GM21723 (cell line): ENCODE measurements at regions not wholly inside any gene's neighbourhood (a gene's known extent, or its start where the extent isn't known, plus 50 kb on each side); places are given as distances from the start of the nearest gene placed in this dataset.

ENCODE experiments used
- ATAC-seq: cut with Tn5 transposase; IDR thresholded peaks from one replicate; pipeline ENCODE4 v1.9.1; 2021; ENCODE audit warnings: mild to moderate bottlenecking, moderate library complexity; ENCODE audit not compliant: unreplicated experiment

DNA sequence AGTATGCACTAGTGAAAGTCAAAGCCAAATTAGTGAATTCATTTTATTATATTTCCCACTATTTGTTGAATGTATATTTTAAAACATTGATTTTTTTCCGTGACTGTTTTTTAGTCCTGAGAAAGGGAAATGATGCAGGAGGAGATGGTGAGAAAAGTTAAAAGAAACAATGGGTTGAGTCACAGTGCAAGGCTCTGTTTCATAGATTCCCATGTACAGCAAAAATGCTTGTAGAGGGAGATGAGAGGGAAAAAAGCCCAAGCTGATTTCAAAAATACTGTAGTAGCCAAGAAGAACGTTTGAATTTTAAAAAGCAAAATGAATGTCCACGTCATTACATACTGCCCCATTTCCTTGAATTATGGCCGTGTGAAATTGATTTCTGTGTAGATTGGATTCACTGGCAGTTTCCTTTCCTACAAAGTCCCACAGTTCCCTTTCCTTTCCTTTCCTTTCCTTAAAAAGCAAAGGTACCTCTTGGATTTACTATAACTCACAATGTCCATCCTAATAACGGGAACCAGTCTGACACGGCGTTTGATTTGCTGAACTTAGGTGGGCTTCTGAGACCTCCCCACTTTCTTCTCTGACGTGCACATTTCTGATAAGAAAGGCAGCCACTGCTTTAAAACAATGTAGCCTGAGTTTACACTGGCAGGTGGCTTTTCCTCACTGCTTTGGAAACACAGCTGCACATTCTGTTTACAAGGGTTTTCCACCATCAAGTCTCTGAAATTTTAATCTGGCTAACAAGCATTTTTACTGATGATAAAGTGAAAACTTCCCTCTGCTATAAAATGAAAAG lies 63.7 kb downstream of the SPCS3 start:
- ATAC-seq, result no peak

DNA sequence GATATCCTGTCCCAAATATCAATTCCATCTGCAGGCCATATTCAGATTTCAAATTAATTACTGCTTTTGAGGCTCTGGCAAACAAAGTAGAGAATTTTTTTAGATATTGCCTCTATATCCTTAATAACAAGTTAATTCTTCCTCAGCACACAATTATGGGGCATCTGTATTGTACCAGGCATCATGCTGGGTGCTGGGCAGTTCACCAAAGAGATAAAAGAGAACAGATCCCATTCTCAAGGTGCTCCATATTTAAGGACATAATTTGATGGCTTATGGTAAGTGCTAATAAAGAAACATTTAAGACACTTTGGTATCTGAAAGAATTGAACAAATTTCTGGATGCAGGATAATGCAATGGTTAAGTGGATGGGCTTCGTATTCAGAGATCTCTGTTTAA lies 65.8 kb downstream of the SPCS3 start:
- ATAC-seq, result no peak

DNA sequence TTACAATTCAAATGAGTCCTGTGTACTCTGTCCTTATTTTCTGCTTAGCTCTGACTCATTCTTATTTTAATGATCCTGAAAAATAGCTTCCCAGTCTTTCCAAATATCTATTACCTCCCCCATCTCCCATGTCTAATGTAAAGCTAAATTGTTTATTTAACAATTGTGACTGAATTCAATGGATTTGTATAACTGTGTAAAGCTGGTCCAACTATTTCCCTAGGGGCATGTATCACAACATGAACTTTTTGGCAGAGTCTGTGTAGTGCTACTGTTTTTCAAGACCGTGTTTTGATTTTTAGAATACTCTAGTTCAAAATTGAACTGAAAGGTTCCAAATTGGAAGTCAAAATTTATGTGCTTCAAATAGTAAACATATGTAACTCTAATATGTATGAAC lies 67.8 kb downstream of the SPCS3 start:
- ATAC-seq, result no peak

- no peak for ATAC-seq
Observed at GRCh38 chr4:176393306-176394013, 73.7 kb downstream of the SPCS3 start.

GRCh38 chr4:176400816-176401461 lies 81.2 kb downstream of the SPCS3 start:
- no peak for ATAC-seq

- ATAC-seq, result no peak
Observed at GRCh38 chr4:176404621-176405020, 84.9 kb downstream of the SPCS3 start.

- ATAC-seq, result no peak
Observed at GRCh38 chr4:176406297-176406696, 86.5 kb downstream of the SPCS3 start.

DNA sequence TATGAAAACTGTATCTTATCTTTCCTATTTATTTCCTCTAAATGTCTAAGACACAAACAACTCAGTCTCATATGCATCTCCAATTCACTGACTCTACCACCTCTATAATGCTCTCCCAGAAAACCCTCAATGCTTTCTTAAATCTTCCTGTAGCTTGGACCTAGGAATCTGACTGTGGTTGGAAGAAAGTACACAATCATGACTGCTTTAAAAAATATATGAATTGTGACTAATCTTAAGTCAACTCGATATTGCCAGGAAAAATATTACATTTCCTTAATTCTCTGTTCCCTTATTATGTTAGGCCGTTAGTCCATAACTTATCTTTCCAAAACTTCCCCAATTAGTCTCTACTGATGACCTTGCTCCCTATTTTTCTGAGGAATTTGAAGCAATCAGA lies 87.0 kb downstream of the SPCS3 start:
- ATAC-seq, result no peak

- no peak for ATAC-seq
Observed at GRCh38 chr4:176409627-176410026, 89.9 kb downstream of the SPCS3 start.

GRCh38 chr4:176413171-176413570 lies 93.4 kb downstream of the SPCS3 start:
- ATAC-seq, result peak; percentile 89

DNA sequence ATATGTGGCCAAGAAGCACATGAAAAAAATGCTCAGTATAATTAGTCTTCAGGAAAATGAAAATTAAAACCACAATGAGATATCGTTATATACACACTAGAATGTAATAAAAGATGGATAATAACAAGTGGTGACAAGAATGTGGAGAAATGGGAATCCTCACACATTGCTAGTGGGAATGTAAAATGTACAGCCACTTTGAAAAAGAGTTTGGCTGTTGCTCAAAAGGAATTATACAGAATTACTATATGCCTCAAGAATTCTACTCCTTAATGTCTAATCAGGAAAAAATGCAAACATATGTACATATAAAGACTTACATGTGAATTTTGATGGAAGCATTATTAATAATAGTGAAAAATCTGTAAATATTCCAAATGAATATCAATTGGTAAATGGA lies 102.2 kb downstream of the SPCS3 start:
- ATAC-seq, result no peak

DNA sequence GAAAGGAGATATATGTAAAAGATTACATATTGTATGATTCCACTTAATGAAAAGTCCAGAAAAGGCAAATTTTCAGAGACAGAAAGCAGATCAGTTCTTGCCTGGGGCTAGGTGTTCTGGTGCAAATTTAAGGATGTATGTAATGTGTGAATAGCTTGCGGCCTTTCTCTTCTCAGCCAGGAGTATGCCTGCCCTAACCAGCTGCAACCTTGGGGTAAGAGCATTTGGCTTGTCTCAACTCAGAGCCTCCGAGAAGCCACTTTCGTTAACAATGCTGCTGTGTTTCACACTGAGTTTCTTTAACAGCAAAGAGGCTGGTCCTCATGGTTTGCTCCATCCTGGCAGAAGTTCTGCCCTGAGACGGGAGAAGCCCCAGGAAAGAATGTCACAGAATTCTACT lies 102.7 kb downstream of the SPCS3 start:
- no peak for ATAC-seq

- ATAC-seq, result no peak
Observed at GRCh38 chr4:176425035-176425434, 105.3 kb downstream of the SPCS3 start.

DNA sequence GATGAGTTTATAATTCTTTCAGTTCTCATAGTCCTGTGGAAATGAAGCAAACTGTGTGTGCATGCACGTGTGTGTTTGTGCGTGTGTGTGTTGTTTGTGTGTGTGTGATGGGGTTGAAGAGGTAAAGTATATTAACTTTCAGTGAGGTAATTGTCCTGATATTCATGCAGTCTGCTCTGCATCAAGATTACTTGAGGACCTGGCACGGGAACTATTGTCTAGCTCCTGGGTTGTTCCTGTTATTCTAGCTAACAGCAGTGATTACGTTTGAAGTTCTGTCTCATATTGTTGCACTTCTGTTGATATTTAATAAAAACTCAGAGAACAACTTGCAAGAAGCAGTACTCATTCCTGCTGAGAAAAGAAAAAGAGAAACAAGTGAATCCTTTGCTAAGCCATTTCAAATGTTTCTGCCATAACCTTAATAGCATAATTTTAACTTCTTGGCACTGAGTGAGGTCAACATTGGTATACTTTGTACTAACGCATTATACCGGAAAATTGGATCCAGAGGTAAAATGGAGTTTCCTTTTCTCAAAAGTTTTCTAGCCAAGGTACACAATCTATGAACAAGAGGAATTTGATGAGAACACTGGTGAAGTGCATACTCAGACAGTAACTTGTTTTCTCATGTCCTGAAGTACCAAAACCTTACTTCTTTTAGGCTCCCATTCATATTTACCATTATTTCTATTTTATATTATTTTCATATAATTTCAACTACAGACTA lies 113.2 kb downstream of the SPCS3 start:
- ATAC-seq, result no peak

DNA sequence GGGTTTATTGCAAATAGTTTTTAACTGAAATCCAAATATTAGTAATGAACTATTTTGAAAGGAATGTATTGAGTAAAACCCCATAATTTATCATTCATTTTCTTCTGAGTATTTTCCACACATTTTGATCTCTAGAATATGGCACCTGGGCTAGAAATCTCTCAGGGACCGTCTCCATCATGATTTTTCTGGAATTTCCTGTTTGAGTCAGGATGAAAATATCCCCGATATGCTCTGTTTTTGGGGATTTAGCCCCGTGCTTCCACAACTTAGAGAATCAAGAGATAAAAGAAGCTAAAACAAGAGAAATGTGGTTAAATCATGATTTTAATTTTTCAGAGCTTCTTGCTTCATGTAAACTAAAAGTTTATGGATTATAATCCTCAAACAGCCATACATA lies 114.2 kb downstream of the SPCS3 start:
- ATAC-seq, result no peak

- ATAC-seq, result no peak
Observed at GRCh38 chr4:176435901-176436292, 116.1 kb downstream of the SPCS3 start.

DNA sequence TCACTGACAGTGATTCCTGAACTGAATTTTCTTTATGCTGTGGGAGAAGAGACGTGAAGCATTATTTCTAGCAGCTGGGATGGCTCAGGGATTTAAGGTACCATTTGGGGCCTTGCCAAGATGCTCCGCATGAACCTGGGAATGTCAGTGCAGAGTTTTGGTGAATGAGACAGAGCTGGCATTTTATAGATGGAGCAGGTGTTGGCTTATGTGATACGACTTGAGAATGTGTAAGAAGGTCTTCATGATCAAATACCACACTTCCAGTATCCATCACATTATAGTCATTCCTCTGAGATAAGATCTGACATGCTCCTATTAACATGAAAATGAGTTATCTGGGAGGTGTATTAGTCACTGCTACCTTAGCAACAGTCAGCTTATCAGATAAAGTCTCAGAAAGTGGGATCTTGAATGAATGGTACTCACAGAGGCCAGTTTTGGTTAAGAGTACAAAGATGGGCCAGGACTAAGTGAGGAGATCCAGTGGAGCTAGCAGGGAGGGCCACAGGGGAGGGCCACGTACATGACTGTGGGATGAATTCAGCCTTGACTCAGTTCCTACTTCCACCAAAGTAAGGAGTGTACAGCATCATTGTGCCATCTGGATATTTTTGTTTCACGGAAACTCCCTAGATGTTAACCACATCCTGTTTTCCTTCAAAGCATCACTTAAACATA lies 116.7 kb downstream of the SPCS3 start:
- ATAC-seq, result no peak

DNA sequence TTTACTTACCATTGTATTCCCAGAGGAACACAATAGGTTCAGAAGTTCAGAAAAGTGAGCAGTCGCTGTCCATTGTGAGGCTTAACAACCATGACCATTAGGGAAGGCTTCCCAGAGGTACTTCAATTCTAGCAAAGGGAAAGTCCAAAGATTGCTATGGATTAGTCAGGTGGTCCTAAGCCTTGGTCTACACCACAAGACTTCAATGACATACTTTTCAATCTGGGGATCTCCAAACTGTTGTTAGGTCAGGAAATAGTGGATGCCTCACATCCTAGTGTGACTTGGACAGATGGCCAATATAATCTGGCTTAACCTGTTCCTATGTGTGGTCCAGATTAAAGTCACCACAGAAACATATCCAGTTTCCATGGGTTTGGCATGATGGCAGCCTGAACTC lies 118.0 kb downstream of the SPCS3 start:
- ATAC-seq, result no peak

DNA sequence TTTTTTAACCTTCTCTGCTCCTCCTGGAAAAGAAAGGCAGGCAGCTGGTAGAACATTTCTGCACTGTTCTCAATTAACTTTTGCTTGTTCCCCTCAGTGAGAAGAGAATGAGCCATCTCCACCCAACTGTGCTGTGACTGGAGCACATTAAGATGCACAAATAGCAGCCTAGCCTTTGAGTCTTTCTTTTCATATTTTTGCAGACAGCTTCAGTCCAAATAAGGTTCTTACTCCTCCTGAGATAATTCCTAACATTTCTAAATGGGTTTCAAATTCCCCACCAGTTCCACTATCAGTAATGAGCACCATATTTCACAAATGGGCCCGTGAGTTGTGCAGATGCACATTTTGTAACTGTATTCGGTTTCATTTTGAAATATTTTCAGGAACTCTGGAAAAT lies 118.6 kb downstream of the SPCS3 start:
- no peak for ATAC-seq

- ATAC-seq, result no peak
Observed at GRCh38 chr4:176439611-176440010, 119.8 kb downstream of the SPCS3 start.

- no peak for ATAC-seq
Observed at GRCh38 chr4:176440698-176441097, 120.9 kb downstream of the SPCS3 start.
